IPS DF 19.7 (cell line): ENCODE measurements at regions not wholly inside any gene's neighbourhood (a gene's known extent, or its start where the extent isn't known, plus 50 kb on each side); places are given as distances from the start of the nearest gene placed in this dataset.

Source experiments
- DNase-seq: peaks from one replicate; pipeline ENCODE4 v3.0.0-alpha.2; 2013; ENCODE audit warnings: low read depth, low spot score

DNA sequence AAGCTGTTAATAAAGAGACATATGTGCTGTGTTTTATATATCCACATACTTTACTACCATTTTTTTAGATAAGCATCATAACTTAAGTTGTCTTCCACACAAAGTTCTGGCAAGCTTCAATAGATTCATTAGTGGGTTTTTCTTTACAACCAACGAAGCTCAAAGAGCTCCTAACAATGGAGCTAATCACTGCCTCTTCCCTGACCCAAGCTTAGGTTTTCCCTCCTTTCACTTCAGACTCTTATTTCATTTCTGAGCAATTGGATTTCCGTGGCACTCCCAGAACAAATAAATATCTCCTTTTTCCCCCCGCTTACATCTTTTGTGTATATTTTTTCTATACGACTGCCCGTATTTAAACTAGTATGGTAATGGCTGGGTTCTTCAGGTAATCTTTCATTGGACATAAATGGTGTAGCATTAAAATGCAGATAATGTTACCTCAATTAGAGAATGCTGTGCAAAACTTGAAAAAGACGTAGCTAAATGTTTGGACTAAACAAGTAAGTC, 275.5 kb upstream of the TMEM161B start:
- no peak for DNase-seq

DNA sequence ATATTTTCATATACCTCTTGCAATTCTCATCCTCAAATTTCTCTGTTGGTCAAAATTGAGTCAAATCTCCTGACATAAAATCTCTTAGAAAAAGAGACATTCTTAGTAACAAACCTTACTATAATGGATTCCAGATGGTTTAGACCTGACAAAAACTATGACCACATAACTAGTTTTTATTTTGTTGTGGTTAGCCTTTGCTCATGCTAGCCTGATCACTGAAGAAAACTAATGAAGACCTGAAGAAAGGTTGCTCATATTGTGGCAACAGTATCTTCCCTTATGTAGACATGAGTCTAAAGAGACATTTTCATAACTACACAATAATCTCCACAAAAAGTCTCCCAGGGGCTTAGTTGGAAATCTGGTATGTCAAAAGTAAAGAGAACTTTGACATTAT, 274.1 kb upstream of the TMEM161B start:
- DNase-seq, result no peak

- no peak for DNase-seq
Measured at GRCh38 chr5:88540471-88541115, 271.9 kb upstream of the TMEM161B start.

DNA sequence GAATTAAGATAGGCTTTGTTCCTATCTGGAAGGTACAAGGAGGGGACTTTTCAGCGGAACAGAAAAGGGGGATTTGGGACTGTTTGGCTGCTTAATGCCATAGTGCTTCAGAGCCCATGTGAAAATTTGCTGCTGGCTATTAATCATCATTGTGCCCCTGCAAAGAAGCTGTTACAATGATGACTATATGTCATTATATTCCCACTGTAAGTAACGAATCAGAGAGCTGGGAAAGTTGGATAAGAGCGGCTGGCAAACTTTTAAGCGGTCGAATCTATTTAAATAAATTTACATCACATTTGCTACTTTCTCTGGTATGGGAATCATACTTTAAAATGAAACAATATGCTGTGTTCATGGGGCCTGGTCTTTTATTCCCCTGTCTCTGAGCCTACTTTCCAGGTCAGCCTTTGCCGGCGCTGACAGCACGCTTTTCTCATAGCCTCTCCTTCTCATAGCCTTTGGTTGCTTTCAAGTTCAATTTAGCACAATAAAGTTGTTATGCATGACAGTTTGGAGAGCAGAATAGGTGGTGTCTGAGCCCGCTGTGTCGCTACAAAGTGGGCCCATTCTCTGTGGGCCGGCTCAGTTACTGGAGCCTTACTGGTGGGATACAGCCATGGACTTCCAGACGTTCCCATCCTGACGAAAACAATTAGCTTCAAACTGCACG, 271.2 kb upstream of the TMEM161B start:
- DNase-seq, result no peak

DNA sequence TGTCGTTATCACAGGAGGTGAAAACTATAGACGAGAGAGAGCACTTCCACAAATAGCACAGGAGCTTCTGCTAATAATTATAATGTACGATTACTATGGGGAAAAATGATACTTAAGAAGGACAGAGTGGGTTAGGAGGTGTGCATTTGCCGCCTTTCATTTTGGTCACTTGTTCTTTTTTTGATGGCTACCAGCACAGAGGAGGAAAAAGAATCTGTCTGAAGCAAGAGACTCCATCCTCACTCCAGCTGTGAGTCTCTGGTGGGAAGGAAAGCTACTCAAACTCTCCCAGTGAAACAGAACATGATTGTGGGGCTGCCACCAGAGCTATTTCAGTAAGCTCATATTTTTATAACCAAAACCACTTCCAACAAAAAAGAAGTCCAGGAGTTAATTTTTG, 270.4 kb upstream of the TMEM161B start:
- no peak for DNase-seq

GRCh38 chr5:88536146-88536545, 267.5 kb upstream of the TMEM161B start:
- no peak for DNase-seq

- no peak for DNase-seq
Measured at GRCh38 chr5:88524941-88525340, 256.3 kb upstream of the TMEM161B start.

- DNase-seq, result no peak
Measured at GRCh38 chr5:88519066-88519465, 250.4 kb upstream of the TMEM161B start.

GRCh38 chr5:88518131-88519016, 249.7 kb upstream of the TMEM161B start:
- DNase-seq, result no peak

- no peak for DNase-seq
Measured at GRCh38 chr5:88515881-88516819, 247.5 kb upstream of the TMEM161B start.

DNA sequence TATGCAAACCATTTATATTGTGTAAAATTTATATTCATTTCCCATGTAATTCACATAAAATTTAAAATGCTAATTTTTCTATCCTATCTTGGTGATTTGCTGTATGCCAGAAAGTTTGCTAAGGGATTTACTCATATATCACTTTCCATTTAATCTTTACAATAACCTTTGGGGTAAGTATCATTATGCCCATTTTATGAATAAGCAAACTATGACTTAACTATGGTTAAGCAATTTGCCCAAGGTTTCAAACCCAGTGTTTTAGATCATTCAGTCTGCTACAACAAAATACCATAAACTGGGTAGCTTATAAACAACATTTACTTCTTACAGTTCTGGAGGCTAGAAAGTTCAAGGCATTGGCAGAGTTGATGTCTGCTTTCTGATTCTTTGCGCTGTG, 246.4 kb upstream of the TMEM161B start:
- no peak for DNase-seq

GRCh38 chr5:88509403-88509802, 240.8 kb upstream of the TMEM161B start:
- no peak for DNase-seq

DNA sequence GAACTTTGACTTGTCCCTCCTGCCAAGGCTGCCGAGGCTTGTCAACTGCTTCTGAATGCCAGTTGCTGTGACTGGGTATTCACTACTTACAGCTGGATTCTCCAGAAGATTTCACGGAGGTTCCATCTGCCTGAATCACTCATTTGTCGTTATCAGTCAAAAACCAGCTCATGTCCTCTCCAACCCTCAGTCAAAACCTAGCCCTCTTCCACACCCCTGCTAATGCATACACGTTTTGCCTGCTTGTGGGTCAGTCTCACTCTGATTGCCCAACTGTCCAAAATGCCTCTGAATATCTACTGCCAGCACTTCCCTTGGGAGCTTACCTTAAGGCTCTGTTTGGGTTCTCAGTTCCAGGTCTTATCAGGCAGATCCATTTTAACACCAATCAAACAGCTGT, 238.6 kb upstream of the TMEM161B start:
- no peak for DNase-seq

- no peak for DNase-seq
Measured at GRCh38 chr5:88503406-88503805, 234.8 kb upstream of the TMEM161B start.

DNA sequence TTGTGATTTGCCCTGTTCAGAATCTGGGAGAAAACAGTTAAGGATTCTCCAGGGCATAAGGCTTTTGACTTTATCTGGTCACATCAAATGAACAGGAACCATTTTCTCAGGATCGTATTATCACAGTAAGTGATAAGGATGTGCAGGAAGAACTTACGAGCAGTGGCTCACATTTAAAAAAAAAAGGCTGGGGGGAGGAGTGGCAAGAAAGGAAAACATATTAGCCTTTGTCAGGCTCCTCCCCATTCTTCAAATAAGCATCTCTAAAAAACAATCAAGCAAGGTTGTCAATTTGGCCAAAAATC, 234.3 kb upstream of the TMEM161B start:
- DNase-seq, result no peak

DNA sequence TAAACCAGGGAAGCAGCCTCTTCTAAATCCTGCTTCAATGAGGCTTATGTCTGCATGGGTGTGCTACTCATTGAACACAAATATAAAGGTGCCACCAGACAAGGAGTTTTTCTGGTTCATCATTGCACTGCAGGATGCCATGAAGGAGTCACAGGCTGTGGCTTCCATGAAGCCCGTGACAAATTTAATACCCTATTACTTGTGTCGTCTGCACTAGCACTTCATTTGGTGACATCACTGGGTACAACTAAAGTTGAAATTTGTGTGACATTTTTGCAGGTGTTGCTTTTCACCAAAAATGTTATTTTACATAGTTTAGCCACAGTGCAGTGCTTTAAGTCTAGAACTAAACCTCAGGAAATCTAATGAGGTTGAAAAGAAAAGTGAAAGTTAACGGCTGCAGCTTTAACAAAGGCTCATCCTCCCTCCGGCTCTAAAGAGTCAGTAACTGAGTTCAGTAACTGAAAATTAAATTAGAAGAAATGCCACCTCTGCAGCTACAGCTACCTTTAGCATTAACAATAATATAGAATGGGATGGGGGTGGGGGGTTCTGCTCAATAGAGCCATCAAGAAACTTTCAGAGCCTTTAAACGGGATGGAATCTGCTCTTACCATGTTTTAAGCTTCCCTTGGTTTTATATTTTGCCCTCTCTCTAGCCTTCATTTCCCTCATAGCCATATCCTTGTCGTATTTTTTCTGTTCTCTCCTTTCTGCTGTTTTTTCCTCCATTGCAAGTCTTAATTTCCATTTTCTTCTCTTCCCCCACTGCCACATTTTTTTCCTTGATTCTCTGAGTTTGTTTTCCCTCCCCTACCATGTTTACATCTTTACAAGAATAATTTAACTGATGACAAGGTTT, 233.8 kb upstream of the TMEM161B start:
- no peak for DNase-seq

DNA sequence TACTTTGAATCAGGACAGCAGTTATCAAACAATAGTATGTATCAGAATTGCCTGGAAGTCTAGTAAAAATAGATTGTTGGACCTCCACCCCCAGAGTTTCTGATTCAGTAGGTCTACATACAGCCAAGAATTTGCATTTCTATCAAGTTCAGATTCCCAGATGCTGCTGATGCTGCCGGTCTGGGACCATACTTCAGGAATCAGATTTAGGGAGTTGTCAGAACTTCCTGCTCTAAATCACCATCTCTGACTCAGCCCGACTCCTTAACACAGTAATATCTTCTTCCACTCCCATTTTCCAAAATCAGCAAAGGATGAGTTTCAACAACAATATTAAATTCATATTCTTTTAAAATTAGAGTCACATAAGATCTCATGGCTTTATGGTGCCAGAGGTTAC, 227.2 kb upstream of the TMEM161B start:
- DNase-seq, result no peak

GRCh38 chr5:88490874-88491273, 222.2 kb upstream of the TMEM161B start:
- DNase-seq, result no peak

- no peak for DNase-seq
Measured at GRCh38 chr5:88489364-88489763, 220.7 kb upstream of the TMEM161B start.

- no peak for DNase-seq
Measured at GRCh38 chr5:88488561-88488960, 219.9 kb upstream of the TMEM161B start.

GRCh38 chr5:88488130-88488529, 219.5 kb upstream of the TMEM161B start:
- no peak for DNase-seq
